HCT116 (cell line): ENCODE measurements at regions not wholly inside any gene's neighbourhood (a gene's known extent, or its start where the extent isn't known, plus 50 kb on each side); places are given as distances from the start of the nearest gene placed in this dataset.

Experiments used
- ATAC-seq: fragments of 200-7000 bp; cut with Tn5 transposase; 2 replicates; pipeline ENCODE4 v1.9.1; 2020; ENCODE audit warnings: mild to moderate bottlenecking, moderate library complexity
- BruUV-seq: library from RNA; stranded (reverse); fragments of 400-500 nt; replicated peaks from 2 replicates; lab custom pipeline; 2021; lab: Mats Ljungman, UMichigan
- CTCF ChIA-PET: fragments of 300-600 bp; sonication (Branson Sonifier 250); formaldehyde crosslinking; loops from one replicate; lab custom pipeline; 2021; ENCODE audit warnings: antibody characterized with exemption; lab: Charles Lee
- POLR2A ChIA-PET: fragments of 300-600, 350-600 bp; sonication (Branson Sonifier 250); formaldehyde crosslinking; loops from one replicate; lab custom pipeline; 2021; ENCODE audit warnings: antibody characterized with exemption; lab: Charles Lee
- RAD21 ChIA-PET, 2 experiments: fragments of 300-600 bp; sonication (Branson Sonifier 250); formaldehyde crosslinking; loops; one replicate each; lab custom pipeline; 2023; ENCODE audit warnings: low total read pairs in 2 of 2; ENCODE audit not compliant: uncharacterized antibody in 2 of 2, unreplicated experiment in 2 of 2, low non-redundant PET in 1 of 2; lab: Charles Lee
- DNase-seq: peaks from one replicate; pipeline ENCODE4 v3.0.0-alpha.2; 2010; ENCODE audit warnings: low read depth, low spot score
- H2AFZ ChIP-seq: fragments of 200-600 bp; shearing (Covaris generic), sonication (generic); 2 replicates; pipeline ENCODE4 v1.6.1; 2017; ENCODE audit warnings: low read depth, mixed run types, mixed read lengths, antibody characterized with exemption, low read length; ENCODE audit not compliant: poor library complexity, severe bottlenecking
- H3K27ac ChIP-seq: 2 replicates; pipeline ENCODE4 v1.5.1; 2012; ENCODE audit warnings: low read depth, low read length
- H3K27me3 ChIP-seq: fragments of 200-600 bp; sonication (generic); 2 replicates; pipeline ENCODE4 v1.6.1; 2016; ENCODE audit warnings: mixed run types, low read length, mixed read lengths; ENCODE audit not compliant: insufficient read depth
- H3K36me3 ChIP-seq, 2 experiments: fragments of 200-500 bp in 1 of 2; fragments of 200-600 bp in 1 of 2; sonication (Bioruptor generic) in 1 of 2; sonication (generic) in 1 of 2; 2 replicates each; pipeline versions ENCODE4 v1.5.1 to v1.6.1; 2014 to 2016; ENCODE audit warnings: low read length in 2 of 2, inconsistent platforms in 1 of 2, mixed read lengths in 1 of 2, mixed run types in 1 of 2; ENCODE audit not compliant: insufficient read depth in 2 of 2, control insufficient read depth in 1 of 2
- H3K4me1 ChIP-seq, 2 experiments: fragments of 200-600 bp in 1 of 2; sonication (generic) in 1 of 2; 2 replicates each; pipeline versions ENCODE4 v1.5.1 to v1.6.1; 2012 to 2017; ENCODE audit warnings: low read length in 2 of 2, inconsistent platforms in 1 of 2, mild to moderate bottlenecking in 1 of 2, mixed read lengths in 1 of 2, mixed run types in 1 of 2, moderate library complexity in 1 of 2; ENCODE audit not compliant: insufficient read depth in 2 of 2, control insufficient read depth in 1 of 2
- H3K4me2 ChIP-seq: fragments of 200-600 bp; sonication (generic); 2 replicates; pipeline ENCODE4 v1.6.1; 2017; ENCODE audit warnings: mixed run types, low read length, mixed read lengths
- H3K4me3 ChIP-seq, 2 experiments: fragments of 200-600 bp in 1 of 2; sonication (generic) in 1 of 2; replicated peaks in 1 of 2; 2 replicates each; pipeline ENCODE4 v1.5.1; 2011 to 2016; ENCODE audit warnings: low read length in 2 of 2, control low read depth in 1 of 2, low read depth in 1 of 2, mild to moderate bottlenecking in 1 of 2, mixed read lengths in 1 of 2, mixed run types in 1 of 2
- H3K79me2 ChIP-seq: fragments of 200-600 bp; sonication (generic); 2 replicates; pipeline ENCODE4 v1.6.1; 2017; ENCODE audit warnings: mild to moderate bottlenecking, mixed run types, low read length, moderate library complexity, mixed read lengths; ENCODE audit not compliant: insufficient read depth
- H3K9ac ChIP-seq: fragments of 200-600 bp; sonication (generic); 2 replicates; pipeline ENCODE4 v1.6.1; 2016; ENCODE audit warnings: low read length, mixed read lengths
- H3K9me2 ChIP-seq: fragments of 200-600 bp; sonication (generic), shearing (Covaris generic); 2 replicates; pipeline ENCODE4 v1.6.1; 2017; ENCODE audit warnings: mixed run types, mild to moderate bottlenecking, moderate library complexity; ENCODE audit not compliant: insufficient read depth
- H3K9me3 ChIP-seq, 2 experiments: fragments of 200-500 bp in 1 of 2; fragments of 200-600 bp in 1 of 2; sonication (Bioruptor generic) in 1 of 2; sonication (generic) in 1 of 2; 2 replicates each; pipeline ENCODE4 v1.6.1; 2014 to 2017; ENCODE audit warnings: low read length in 2 of 2, mixed read lengths in 2 of 2, inconsistent platforms in 1 of 2, low read depth in 1 of 2, mild to moderate bottlenecking in 1 of 2, mixed run types in 1 of 2, moderate library complexity in 1 of 2; ENCODE audit not compliant: control insufficient read depth in 1 of 2, insufficient read depth in 1 of 2
- H4K20me1 ChIP-seq: fragments of 200-600 bp; sonication (generic), shearing (Covaris generic); 2 replicates; pipeline ENCODE4 v1.6.1; 2017; ENCODE audit warnings: mixed run types, mild to moderate bottlenecking, moderate library complexity; ENCODE audit not compliant: insufficient read depth
- CBX3 ChIP-seq: IDR thresholded peaks from 2 replicates; pipeline ENCODE4 v1.6.1; 2012; ENCODE audit warnings: low read depth
- CEBPB ChIP-seq: IDR thresholded peaks from 2 replicates; pipeline ENCODE4 v1.6.1; 2012; ENCODE audit warnings: low read depth
- EGR1 ChIP-seq: IDR thresholded peaks from 2 replicates; pipeline ENCODE4 v1.6.1; 2012; ENCODE audit warnings: low read depth
- EZH2 ChIP-seq: fragments of 200-600 bp; sonication (generic); IDR thresholded peaks from 2 replicates; pipeline ENCODE4 v1.6.1; 2017; ENCODE audit warnings: antibody characterized with exemption, mixed run types
- EZH2phosphoT487 ChIP-seq: fragments of 200-600 bp; IDR thresholded peaks from 2 replicates; pipeline ENCODE4 v1.6.1; 2018; ENCODE audit warnings: antibody characterized with exemption, borderline replicate concordance
- JUND ChIP-seq: IDR thresholded peaks from 2 replicates; pipeline ENCODE4 v1.6.1; 2012
- SIN3A ChIP-seq: IDR thresholded peaks from 2 replicates; pipeline ENCODE4 v1.6.1; 2012; ENCODE audit warnings: low read depth
- SP1 ChIP-seq: IDR thresholded peaks from 2 replicates; pipeline ENCODE4 v1.6.1; 2012; ENCODE audit warnings: low read depth
- TCF7L2 ChIP-seq: IDR thresholded peaks from 2 replicates; pipeline ENCODE4 v1.7.0; 2011; ENCODE audit warnings: borderline replicate concordance, inconsistent platforms; ENCODE audit not compliant: insufficient read depth, insufficient read length; ENCODE audit errors: extremely low read depth
- YY1 ChIP-seq: IDR thresholded peaks from 2 replicates; pipeline ENCODE4 v1.6.1; 2011; ENCODE audit warnings: low read length, low read depth, moderate library complexity, mild to moderate bottlenecking; ENCODE audit not compliant: insufficient replicate concordance; ENCODE audit errors: extremely low read depth
- intact Hi-C: fragments of 100-400 bp; cut with micrococcal nuclease; formaldehyde crosslinking; loops from 2 replicates; pipeline ENCODE4 v1.10.0; 2022
- TF ChIP-seq, protein P1 (sequence below): IDR thresholded peaks from 2 replicates; pipeline ENCODE4 v1.6.1; 2011; ENCODE audit warnings: mild to moderate bottlenecking, low read length, moderate library complexity; ENCODE audit not compliant: insufficient replicate concordance; ENCODE audit errors: extremely low read depth
- TF ChIP-seq, protein P2 (sequence below): IDR thresholded peaks from 2 replicates; pipeline ENCODE4 v1.6.1; 2012
- TF ChIP-seq, protein P3 (sequence below), 3 experiments: fragments of 200-600 bp in 1 of 3; sonication (generic) in 1 of 3; IDR thresholded peaks in 2 of 3; conservative IDR thresholded peaks in 1 of 3; 2 replicates each; pipeline ENCODE4 v1.5.1; 2012 to 2017; ENCODE audit warnings: low read depth in 2 of 3, low read length in 2 of 3, antibody characterized with exemption in 1 of 3, borderline replicate concordance in 1 of 3, control low read depth in 1 of 3, mild to moderate bottlenecking in 1 of 3, mixed read lengths in 1 of 3, mixed run types in 1 of 3, moderate library complexity in 1 of 3; ENCODE audit not compliant: insufficient read depth in 1 of 3
- TF ChIP-seq, protein P4 (sequence below): IDR thresholded peaks from 2 replicates; pipeline ENCODE4 v1.6.1; 2012; ENCODE audit warnings: low read depth

DNA sequence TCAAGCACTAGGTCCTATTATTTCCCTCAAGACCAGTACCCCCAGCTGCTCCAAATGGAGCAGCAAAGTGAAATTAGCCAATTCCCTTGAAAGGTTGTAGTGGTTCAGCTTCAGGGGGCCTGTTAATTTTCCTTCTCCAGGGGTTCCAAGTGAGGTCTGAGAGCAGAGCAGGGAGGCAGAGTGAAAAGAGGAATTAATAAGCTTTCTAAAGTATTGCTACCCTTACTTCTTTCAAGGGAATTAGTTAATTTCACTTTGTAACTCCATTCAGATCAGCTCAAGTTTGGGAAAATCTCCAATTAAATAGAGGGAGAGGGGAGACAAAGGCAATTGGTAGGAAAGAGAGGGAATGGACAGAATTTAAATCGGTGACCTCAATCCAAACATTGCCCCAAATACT is 78.7 kb upstream of the SLC7A11 start:
- Histone ChIP-seq H3K9me2 (no peaks in the 10 kb centered on the region), H3K4me2 (no peak overlapping the region), H3K36me3 (no peaks in the 10 kb centered on the region), H2AFZ (no peak overlapping the region), H3K4me1 (no peaks in the 10 kb centered on the region), H4K20me1 (no peaks in the 10 kb centered on the region), H3K79me2 (no peaks in the 10 kb centered on the region), H3K9me3 (no peaks in the 10 kb centered on the region), H3K27me3 (no peaks in the 10 kb centered on the region), H3K27ac (no peak overlapping the region), H3K9ac (no peak overlapping the region), H3K4me3 (no peak overlapping the region)
- intact Hi-C loops: no loop called here
- DNase-seq (no peak), ATAC-seq (no peak)
- BruUV-seq: no TSS peak
- ChIA-PET RAD21 (no interaction called here), CTCF (no interaction called here), POLR2A (no interaction called here)
- TF ChIP-seq SP1 (no peak), EZH2phosphoT487 (no peak), SIN3A (no peak), EGR1 (no peak), EZH2 (no peak), CBX3 (no peak), TCF7L2 (no peak), JUND (no peak), CEBPB (no peak), YY1 (no peak)
- TF ChIP-seq, protein P1, sequence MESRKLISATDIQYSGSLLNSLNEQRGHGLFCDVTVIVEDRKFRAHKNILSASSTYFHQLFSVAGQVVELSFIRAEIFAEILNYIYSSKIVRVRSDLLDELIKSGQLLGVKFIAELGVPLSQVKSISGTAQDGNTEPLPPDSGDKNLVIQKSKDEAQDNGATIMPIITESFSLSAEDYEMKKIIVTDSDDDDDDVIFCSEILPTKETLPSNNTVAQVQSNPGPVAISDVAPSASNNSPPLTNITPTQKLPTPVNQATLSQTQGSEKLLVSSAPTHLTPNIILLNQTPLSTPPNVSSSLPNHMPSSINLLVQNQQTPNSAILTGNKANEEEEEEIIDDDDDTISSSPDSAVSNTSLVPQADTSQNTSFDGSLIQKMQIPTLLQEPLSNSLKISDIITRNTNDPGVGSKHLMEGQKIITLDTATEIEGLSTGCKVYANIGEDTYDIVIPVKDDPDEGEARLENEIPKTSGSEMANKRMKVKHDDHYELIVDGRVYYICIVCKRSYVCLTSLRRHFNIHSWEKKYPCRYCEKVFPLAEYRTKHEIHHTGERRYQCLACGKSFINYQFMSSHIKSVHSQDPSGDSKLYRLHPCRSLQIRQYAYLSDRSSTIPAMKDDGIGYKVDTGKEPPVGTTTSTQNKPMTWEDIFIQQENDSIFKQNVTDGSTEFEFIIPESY: no peak
- TF ChIP-seq, protein P2, sequence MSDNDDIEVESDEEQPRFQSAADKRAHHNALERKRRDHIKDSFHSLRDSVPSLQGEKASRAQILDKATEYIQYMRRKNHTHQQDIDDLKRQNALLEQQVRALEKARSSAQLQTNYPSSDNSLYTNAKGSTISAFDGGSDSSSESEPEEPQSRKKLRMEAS: no peak
- TF ChIP-seq, protein P3, sequence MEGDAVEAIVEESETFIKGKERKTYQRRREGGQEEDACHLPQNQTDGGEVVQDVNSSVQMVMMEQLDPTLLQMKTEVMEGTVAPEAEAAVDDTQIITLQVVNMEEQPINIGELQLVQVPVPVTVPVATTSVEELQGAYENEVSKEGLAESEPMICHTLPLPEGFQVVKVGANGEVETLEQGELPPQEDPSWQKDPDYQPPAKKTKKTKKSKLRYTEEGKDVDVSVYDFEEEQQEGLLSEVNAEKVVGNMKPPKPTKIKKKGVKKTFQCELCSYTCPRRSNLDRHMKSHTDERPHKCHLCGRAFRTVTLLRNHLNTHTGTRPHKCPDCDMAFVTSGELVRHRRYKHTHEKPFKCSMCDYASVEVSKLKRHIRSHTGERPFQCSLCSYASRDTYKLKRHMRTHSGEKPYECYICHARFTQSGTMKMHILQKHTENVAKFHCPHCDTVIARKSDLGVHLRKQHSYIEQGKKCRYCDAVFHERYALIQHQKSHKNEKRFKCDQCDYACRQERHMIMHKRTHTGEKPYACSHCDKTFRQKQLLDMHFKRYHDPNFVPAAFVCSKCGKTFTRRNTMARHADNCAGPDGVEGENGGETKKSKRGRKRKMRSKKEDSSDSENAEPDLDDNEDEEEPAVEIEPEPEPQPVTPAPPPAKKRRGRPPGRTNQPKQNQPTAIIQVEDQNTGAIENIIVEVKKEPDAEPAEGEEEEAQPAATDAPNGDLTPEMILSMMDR (IDR thresholded peaks at IDR 0.05 in 2 of 3, conservative IDR thresholded peaks at IDR 0.05 in 1 of 3; ENCODE audit: borderline replicate concordance in 1 of 3, insufficient read depth in 1 of 3, low read depth in 2 of 3, low read length in 2 of 3): no peak
- TF ChIP-seq, protein P4, sequence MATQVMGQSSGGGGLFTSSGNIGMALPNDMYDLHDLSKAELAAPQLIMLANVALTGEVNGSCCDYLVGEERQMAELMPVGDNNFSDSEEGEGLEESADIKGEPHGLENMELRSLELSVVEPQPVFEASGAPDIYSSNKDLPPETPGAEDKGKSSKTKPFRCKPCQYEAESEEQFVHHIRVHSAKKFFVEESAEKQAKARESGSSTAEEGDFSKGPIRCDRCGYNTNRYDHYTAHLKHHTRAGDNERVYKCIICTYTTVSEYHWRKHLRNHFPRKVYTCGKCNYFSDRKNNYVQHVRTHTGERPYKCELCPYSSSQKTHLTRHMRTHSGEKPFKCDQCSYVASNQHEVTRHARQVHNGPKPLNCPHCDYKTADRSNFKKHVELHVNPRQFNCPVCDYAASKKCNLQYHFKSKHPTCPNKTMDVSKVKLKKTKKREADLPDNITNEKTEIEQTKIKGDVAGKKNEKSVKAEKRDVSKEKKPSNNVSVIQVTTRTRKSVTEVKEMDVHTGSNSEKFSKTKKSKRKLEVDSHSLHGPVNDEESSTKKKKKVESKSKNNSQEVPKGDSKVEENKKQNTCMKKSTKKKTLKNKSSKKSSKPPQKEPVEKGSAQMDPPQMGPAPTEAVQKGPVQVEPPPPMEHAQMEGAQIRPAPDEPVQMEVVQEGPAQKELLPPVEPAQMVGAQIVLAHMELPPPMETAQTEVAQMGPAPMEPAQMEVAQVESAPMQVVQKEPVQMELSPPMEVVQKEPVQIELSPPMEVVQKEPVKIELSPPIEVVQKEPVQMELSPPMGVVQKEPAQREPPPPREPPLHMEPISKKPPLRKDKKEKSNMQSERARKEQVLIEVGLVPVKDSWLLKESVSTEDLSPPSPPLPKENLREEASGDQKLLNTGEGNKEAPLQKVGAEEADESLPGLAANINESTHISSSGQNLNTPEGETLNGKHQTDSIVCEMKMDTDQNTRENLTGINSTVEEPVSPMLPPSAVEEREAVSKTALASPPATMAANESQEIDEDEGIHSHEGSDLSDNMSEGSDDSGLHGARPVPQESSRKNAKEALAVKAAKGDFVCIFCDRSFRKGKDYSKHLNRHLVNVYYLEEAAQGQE: no peak
